Left hindlimb (tissue), 1 donor: ENCODE measurements at regions not wholly inside any gene's neighbourhood (a gene's known extent, or its start where the extent isn't known, plus 50 kb on each side); places are given as distances from the start of the nearest gene placed in this dataset.
"Not testable (repeated sequence)": the region's sequence is repeated elsewhere in the genome, so short reads cannot be mapped to it uniquely, and the experiment has no call there.

ENCODE experiments used
- DNase-seq: peaks from one replicate; pipeline ENCODE4 v3.0.0-alpha.2; 2018

- DNase-seq = no peak
These were observed 91.9 kb upstream of the PRR23C start for GRCh38 chr3:139136469-139137202.

- no peak for DNase-seq
These were observed 95.9 kb upstream of the PRR23C start for GRCh38 chr3:139140553-139140952.

GRCh38 chr3:139145980-139146379 is 101.3 kb upstream of the PRR23C start:
- not testable (repeated sequence) for DNase-seq

GRCh38 chr3:139151530-139151929 is 106.8 kb upstream of the PRR23C start:
- no peak for DNase-seq

GRCh38 chr3:139153434-139153833 is 108.7 kb upstream of the PRR23C start:
- not testable (repeated sequence) for DNase-seq

GRCh38 chr3:139157161-139157932 is 112.7 kb upstream of the PRR23C start:
- DNase-seq = no peak

DNA sequence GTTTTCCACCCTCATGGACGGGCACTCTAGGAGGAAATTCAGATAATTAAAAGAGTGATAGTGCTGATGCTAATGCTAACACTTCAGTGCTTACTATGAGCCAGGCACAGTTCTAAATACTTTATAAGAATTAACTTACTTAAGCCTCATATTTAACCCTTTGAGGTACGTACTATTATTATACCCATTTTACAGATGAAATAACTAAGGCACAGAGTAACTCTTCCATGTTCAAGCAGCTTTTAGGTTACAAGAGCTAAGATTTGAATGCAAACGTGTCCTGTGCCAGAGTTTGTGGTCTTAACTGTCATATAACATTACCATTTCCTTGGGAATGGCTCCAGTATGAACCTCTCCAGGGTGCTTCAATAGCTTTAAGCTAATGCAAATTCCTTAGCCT is 114.7 kb upstream of the PRR23C start:
- DNase-seq = no peak

- DNase-seq = peak; percentile 34
These were observed 128.8 kb upstream of the PRR23C start for GRCh38 chr3:139173372-139174108.

GRCh38 chr3:139180489-139180888 is 135.8 kb upstream of the PRR23C start:
- no peak for DNase-seq

DNA sequence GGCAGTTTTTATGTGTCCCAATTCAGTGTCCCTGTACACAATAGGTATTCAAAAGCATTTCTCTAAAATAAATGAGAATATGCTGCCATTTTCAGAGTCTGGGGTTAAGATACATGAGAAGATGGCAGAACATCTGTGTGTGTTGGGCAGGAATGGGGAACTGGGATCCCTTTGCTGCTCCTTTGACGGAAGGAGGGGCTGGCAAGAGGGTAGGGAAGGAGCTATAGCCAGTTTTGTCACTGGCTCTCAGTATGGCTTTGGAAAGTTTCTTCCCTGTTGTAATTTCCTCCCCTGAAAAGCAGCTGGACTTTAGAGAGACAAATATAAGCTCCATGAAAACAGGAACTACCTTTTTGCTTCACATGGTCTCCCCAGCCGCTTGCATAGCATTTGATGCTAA is 137.5 kb upstream of the PRR23C start:
- DNase-seq = no peak

- DNase-seq = no peak
These were observed 137.9 kb upstream of the PRR23C start for GRCh38 chr3:139182598-139182997.

- DNase-seq = no peak
These were observed 140.8 kb upstream of the PRR23C start for GRCh38 chr3:139185527-139185926.

DNA sequence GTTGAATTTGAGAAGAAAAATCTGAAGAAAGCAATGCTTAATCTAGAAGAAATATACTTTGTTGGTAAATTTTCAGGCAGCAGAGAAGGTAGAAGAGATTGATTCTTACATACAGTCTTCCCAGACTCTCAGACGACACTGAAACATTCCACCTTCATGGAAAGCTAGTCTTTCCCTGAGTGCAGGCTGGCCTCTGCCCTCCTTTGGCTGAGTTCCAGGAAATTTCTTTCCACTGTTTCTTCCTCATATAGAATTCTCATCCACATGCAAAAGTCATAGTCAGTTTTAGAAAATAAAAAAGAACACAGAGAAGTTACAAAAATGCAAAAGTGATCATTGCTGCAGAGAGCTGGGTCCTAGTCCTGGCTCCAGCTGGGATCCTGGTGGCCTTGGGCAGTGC is 142.5 kb upstream of the PRR23C start:
- DNase-seq = no peak

DNA sequence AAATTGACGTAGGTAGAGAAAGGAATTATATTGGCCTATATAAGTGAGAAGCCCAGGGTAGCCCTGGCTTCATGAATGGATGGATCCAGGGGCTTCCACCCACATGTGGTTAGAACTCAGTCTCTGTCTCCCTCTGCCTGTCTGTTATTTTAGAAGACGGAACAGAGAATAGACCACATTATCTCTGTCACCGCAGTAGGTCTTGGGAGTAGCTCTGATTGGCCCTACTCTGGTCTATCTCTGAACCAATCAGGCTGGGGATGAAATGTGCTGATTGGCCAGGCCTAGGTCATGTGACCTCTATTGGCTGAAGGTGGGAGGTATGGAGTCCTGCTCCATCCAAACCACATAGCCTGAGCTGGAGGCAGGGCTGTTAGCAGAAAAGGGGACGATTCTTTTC is 143.0 kb upstream of the PRR23C start:
- DNase-seq = no peak

- DNase-seq = no peak
These were observed 145.3 kb upstream of the PRR23C start for GRCh38 chr3:139189943-139190342.

DNA sequence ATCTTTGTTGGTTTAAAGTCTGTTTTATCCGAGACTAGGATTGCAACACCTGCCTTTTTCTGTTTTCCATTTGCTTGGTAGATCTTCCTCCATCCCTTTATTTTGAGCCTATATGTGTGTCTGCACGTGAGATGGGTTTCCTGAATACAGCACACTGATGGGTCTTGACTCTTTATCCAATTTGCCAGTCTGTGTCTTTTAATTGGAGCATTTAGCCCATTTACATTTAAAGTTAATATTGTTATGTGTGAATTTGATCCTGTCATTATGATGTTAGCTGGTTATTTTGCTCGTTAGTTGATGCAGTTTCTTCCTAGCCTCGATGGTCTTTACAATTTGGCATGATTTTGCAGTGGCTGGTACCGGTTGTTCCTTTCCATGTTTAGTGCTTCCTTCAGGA is 149.4 kb upstream of the MRPS22 start:
- DNase-seq = not testable (repeated sequence)

- not testable (repeated sequence) for DNase-seq
These were observed 147.7 kb upstream of the MRPS22 start for GRCh38 chr3:139196146-139196545.

GRCh38 chr3:139197251-139197650 is 146.6 kb upstream of the MRPS22 start:
- DNase-seq = no peak

DNA sequence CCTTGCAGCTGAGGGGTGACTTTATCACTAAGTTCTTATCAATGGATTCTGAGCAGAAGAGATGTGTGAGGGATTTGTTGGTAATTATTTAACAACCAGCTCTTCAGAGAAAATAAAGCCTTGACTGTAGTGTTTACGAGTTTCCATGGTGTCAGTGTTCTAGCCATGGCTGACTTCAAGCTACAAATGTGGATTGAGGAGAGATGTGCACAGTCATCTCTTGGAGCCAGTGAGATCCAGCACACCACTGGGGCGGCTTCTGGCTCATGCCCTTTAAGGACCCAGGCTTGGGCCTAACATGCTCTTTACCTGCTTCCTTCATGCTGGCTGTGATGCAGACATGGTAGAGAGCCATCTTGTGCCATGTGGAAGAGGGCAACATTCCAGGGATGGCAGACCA is 145.6 kb upstream of the MRPS22 start:
- DNase-seq = no peak

- DNase-seq = no peak
These were observed 144.9 kb upstream of the MRPS22 start for GRCh38 chr3:139198929-139199328.

- DNase-seq = no peak
These were observed 144.3 kb upstream of the MRPS22 start for GRCh38 chr3:139199421-139200010.

DNA sequence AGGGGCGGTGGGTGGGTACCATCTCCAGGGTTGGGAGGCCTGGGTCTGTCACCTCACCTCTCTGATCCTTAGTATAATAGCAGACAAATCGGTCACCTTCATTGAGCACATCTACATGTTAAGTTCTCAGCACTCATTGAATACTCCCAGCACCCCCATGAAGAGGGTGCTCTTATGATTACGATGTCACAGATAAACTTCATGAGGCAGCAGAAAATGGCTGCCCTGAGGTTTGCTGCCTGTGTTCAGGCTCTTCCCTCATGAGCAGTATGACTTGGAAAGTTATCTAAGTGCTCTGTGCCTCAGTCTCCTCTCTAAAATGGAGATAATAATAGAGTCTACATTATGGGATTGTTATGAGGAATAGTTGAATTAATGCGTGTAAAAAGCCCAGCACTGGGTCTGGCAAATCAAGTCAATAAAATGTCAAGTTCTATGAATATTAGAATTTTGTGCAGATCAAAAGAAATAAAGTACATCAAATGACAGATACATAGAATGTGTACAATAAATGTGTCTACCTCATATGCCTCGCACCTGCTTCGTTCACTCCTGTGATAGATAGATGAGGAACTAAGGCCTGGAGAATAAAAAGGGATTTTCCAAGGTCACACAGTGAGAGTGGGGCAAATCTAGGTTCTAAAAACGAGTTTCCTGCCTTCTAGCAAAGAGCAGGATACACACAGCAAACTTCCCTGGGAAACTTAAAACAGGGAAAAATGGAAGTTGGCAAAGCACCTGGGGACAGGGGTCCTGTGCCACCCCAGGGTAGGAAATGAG is 142.2 kb upstream of the MRPS22 start:
- no peak for DNase-seq
